GM23248 (cell line): ENCODE measurements at regions not wholly inside any gene's neighbourhood (a gene's known extent, or its start where the extent isn't known, plus 50 kb on each side); places are given as distances from the start of the nearest gene placed in this dataset.
"Not testable (repeated sequence)": the region's sequence is repeated elsewhere in the genome, so short reads cannot be mapped to it uniquely, and the experiment has no call there.

Experiments
- DNase-seq: peaks from one replicate; pipeline ENCODE4 v3.0.0-alpha.2; 2015
- H2AFZ ChIP-seq: fragments of 200-600 bp; sonication (generic); 2 replicates; pipeline ENCODE4 v1.6.1; 2016; ENCODE audit warnings: antibody characterized with exemption
- H3F3A ChIP-seq: fragments of 200-600 bp; sonication (generic); 2 replicates; pipeline ENCODE4 v1.6.1; 2016; ENCODE audit warnings: mild to moderate bottlenecking, antibody characterized with exemption, mixed run types; ENCODE audit not compliant: insufficient read depth
- H3K27ac ChIP-seq: fragments of 200-600 bp; sonication (generic); 2 replicates; pipeline ENCODE4 v1.5.1; 2016; ENCODE audit warnings: mild to moderate bottlenecking
- H3K27me3 ChIP-seq: fragments of 200-600 bp; sonication (generic); replicated peaks from 2 replicates; pipeline ENCODE4 v1.6.1; 2016; ENCODE audit warnings: mild to moderate bottlenecking; ENCODE audit not compliant: insufficient read depth
- H3K36me3 ChIP-seq: fragments of 200-600 bp; sonication (generic); 2 replicates; pipeline ENCODE4 v1.6.1; 2016; ENCODE audit warnings: low read depth, mild to moderate bottlenecking
- H3K4me1 ChIP-seq: fragments of 200-600 bp; sonication (generic); 2 replicates; pipeline ENCODE4 v1.6.1; 2016; ENCODE audit warnings: mild to moderate bottlenecking; ENCODE audit not compliant: insufficient read depth
- H3K4me2 ChIP-seq: fragments of 200-600 bp; sonication (generic); one replicate; pipeline ENCODE4 v1.6.1; 2016; ENCODE audit warnings: mild to moderate bottlenecking; ENCODE audit not compliant: unreplicated experiment
- H3K4me3 ChIP-seq: fragments of 200-600 bp; sonication (generic); 2 replicates; pipeline ENCODE4 v1.5.1; 2016; ENCODE audit warnings: mild to moderate bottlenecking
- H3K79me2 ChIP-seq: fragments of 200-600 bp; sonication (generic); 2 replicates; pipeline ENCODE4 v1.6.1; 2016; ENCODE audit warnings: mild to moderate bottlenecking; ENCODE audit not compliant: insufficient read depth
- H3K9ac ChIP-seq: fragments of 200-600 bp; sonication (generic); 2 replicates; pipeline ENCODE4 v1.6.1; 2016; ENCODE audit warnings: mild to moderate bottlenecking
- H3K9me2 ChIP-seq: fragments of 200-600 bp; sonication (generic); 2 replicates; pipeline ENCODE4 v1.6.1; 2016; ENCODE audit warnings: mixed run types, mild to moderate bottlenecking, moderate library complexity; ENCODE audit not compliant: insufficient read depth
- H3K9me3 ChIP-seq: fragments of 200-600 bp; sonication (generic); one replicate; pipeline ENCODE4 v1.6.1; 2017; ENCODE audit warnings: low read depth
- H4K20me1 ChIP-seq: fragments of 200-600 bp; sonication (generic); 2 replicates; pipeline ENCODE4 v1.6.0; 2016; ENCODE audit not compliant: insufficient read depth
- EZH2 ChIP-seq: fragments of 200-600 bp; sonication (generic); IDR thresholded peaks from 2 replicates; pipeline ENCODE4 v1.6.1; 2018; ENCODE audit warnings: antibody characterized with exemption, mild to moderate bottlenecking; ENCODE audit not compliant: insufficient read depth, poor library complexity, severe bottlenecking
- EZH2phosphoT487 ChIP-seq: fragments of 200-600 bp; sonication (generic); IDR thresholded peaks from 2 replicates; pipeline ENCODE4 v1.6.1; 2018; ENCODE audit warnings: antibody characterized with exemption, moderate library complexity, mild to moderate bottlenecking, low read depth; ENCODE audit not compliant: insufficient read depth
- WGBS, 2 experiments: methylation state at CpG; one replicate each; pipeline ENCODE4 v1.1.6; 2015 to 2017; ENCODE audit warnings: low lambda C conversion rate in 2 of 2, low coverage in 1 of 2; ENCODE audit errors: missing lambda C conversion rate in 2 of 2; 5-methylcytosine and 5-hydroxymethylcytosine counted together
- in situ Hi-C: fragments of 300-500 bp; cut with MboI; formaldehyde crosslinking; loops from 2 replicates; pipeline ENCODE4 v1.15.0; 2020

DNA sequence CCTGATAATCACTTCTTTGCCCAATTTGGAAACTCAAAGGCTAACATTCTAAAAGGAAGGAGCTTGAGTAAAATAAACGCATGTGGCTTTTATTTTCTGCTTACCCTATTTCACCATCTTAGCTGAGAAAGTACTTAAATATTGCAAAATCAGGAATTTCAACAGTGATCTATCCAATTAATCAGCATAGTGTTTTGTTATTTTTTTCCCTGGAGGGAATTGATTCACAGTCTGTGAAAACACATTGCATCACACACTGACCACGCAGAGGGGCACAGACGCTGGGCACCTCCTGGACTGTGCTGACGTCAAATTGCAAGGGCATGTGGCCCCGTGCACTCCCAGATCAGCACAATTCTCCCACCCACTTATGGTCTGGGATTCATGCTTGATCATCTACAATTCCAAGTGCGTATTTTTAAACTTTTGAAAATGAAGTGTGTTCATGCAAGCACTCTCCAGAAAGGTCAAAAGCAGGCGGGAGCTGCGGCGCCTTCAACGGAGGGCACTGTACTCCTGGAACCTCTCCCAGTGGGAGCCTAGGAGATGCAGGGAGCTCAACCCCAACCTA is 320.6 kb upstream of the PPARGC1A start:
- 1 to 2% methylated on average over 10 of the region's 10 CpGs for WGBS, 2 experiments
- peak; percentile 98 for DNase-seq
- peak overlapping the region; percentile 77 for H3K9ac ChIP-seq
- H3K9me3 ChIP-seq, result no peaks in the 10 kb centered on the region
- H3K36me3 ChIP-seq, result no peaks in the 10 kb centered on the region
- in situ Hi-C loops, result no loop called here
- peak overlapping the region; percentile 59 for H3K4me2 ChIP-seq
- peaks cover 29% of the 10 kb centered on the region for H3K4me1 ChIP-seq
- H3K4me3 ChIP-seq, result peak overlapping the region; percentile 46
- H2AFZ ChIP-seq, result peak overlapping the region; percentile 63
- peak overlapping the region; percentile 95 for H3K27ac ChIP-seq
- H3K79me2 ChIP-seq, result no peaks in the 10 kb centered on the region
- TF ChIP-seq EZH2 (no peak), EZH2phosphoT487 (peak; percentile 91; the same call in 1 of the 2 replicates)
- H3K9me2 ChIP-seq, result no peaks in the 10 kb centered on the region
- H4K20me1 ChIP-seq, result no peaks in the 10 kb centered on the region
- H3K27me3 ChIP-seq, result no peaks in the 10 kb centered on the region
- H3F3A ChIP-seq, result peaks cover 25% of the 10 kb centered on the region

DNA sequence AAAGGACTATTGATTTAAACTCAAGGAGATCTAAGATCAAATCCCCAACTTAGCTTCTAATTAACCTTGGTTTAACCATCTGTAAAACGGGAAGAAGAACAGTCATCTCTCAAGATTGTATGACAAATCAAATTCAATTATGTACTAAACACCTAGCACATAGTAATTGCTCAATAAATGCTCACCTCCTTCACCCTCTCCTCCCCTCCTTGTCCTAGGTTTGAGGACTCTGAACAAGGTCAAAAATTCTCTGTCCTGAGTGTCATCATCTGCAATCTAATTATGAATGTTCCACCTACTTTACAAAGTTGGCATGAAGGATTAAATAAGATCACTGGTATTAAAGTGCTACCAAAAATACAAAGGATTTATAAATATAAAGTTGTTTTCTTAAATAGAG is 320.1 kb upstream of the PPARGC1A start:
- TF ChIP-seq EZH2phosphoT487, result no peak
- TF ChIP-seq EZH2, result no peak
- H3K79me2 ChIP-seq, result no peaks in the 10 kb centered on the region
- no peaks in the 10 kb centered on the region for H3K9me3 ChIP-seq
- H3K27me3 ChIP-seq, result no peaks in the 10 kb centered on the region
- peak overlapping the region; percentile 95 for H3K27ac ChIP-seq
- H3K9ac ChIP-seq, result peak overlapping the region; percentile 52
- peaks cover 25% of the 10 kb centered on the region for H3F3A ChIP-seq
- H3K9me2 ChIP-seq, result no peaks in the 10 kb centered on the region
- no peaks in the 10 kb centered on the region for H4K20me1 ChIP-seq
- H3K4me2 ChIP-seq, result peak overlapping the region; percentile 59
- no peak for DNase-seq
- WGBS, 2 experiments, result 6 to 9% methylated on average over 1 of the region's 1 CpG
- H3K36me3 ChIP-seq, result no peaks in the 10 kb centered on the region
- H3K4me1 ChIP-seq, result peaks cover 29% of the 10 kb centered on the region
- in situ Hi-C loops, result no loop called here
- H2AFZ ChIP-seq, result no peak overlapping the region
- H3K4me3 ChIP-seq, result peak overlapping the region; percentile 9; the same call in 1 of the 2 replicates

DNA sequence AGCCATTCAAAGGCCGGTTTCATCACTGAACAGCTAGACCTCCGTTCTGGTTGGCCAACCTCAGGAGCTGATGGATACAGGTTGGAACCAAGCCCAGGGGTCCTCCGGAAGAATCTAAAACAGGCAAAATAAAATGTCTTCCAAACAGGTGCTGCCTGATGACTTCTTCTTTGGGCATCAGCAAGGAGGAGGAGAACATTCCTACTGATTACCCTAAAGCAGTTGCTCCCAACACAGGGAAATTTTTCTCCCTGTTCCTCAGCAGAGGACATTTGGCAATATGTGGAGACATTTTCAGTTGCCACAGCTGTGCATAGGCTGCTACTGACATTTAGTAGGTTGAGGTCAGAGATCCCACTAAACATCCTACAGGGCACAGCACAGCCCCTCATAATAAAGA is 319.3 kb upstream of the PPARGC1A start:
- in situ Hi-C loops, result no loop called here

GRCh38 chr4:24208691-24209090 is 318.8 kb upstream of the PPARGC1A start:
- DNase-seq, result no peak
- H3K9me3 ChIP-seq, result no peaks in the 10 kb centered on the region
- H3K4me2 ChIP-seq, result no peak overlapping the region
- H3K79me2 ChIP-seq, result no peaks in the 10 kb centered on the region
- no peak overlapping the region for H2AFZ ChIP-seq
- no peaks in the 10 kb centered on the region for H3K9me2 ChIP-seq
- in situ Hi-C loops, result no loop called here
- H3F3A ChIP-seq, result peaks cover 25% of the 10 kb centered on the region
- no peaks in the 10 kb centered on the region for H3K27me3 ChIP-seq
- no peak overlapping the region for H3K9ac ChIP-seq
- TF ChIP-seq EZH2, result no peak
- 98% methylated on average over 3 of the region's 3 CpGs for WGBS, 2 experiments
- no peak overlapping the region for H3K4me3 ChIP-seq
- no peaks in the 10 kb centered on the region for H3K36me3 ChIP-seq
- peaks cover 29% of the 10 kb centered on the region for H3K4me1 ChIP-seq
- no peak overlapping the region for H3K27ac ChIP-seq
- H4K20me1 ChIP-seq, result no peaks in the 10 kb centered on the region

More for the DNA sequence above, 319.3 kb upstream of the PPARGC1A start:
- peaks cover 25% of the 10 kb centered on the region for H3F3A ChIP-seq
- no peak overlapping the region for H3K4me2 ChIP-seq
- 96 to 100% methylated on average over 3 of the region's 3 CpGs for WGBS, 2 experiments
- DNase-seq, result no peak
- no peaks in the 10 kb centered on the region for H3K9me3 ChIP-seq
- H3K4me3 ChIP-seq, result no peak overlapping the region
- H3K4me1 ChIP-seq, result peaks cover 29% of the 10 kb centered on the region
- no peaks in the 10 kb centered on the region for H3K79me2 ChIP-seq
- no peaks in the 10 kb centered on the region for H4K20me1 ChIP-seq
- H3K36me3 ChIP-seq, result no peaks in the 10 kb centered on the region
- H3K27ac ChIP-seq, result no peak overlapping the region
- H3K27me3 ChIP-seq, result no peaks in the 10 kb centered on the region
- TF ChIP-seq EZH2phosphoT487 (no peak), EZH2 (no peak)
- no peak overlapping the region for H3K9ac ChIP-seq
- no peaks in the 10 kb centered on the region for H3K9me2 ChIP-seq
- H2AFZ ChIP-seq, result no peak overlapping the region

- H3K4me1 ChIP-seq, in situ Hi-C loops, H4K20me1 ChIP-seq, H3K4me2 ChIP-seq, H3K4me3 ChIP-seq, H2AFZ ChIP-seq, H3F3A ChIP-seq, H3K9me3 ChIP-seq, H3K9me2 ChIP-seq, H3K79me2 ChIP-seq, DNase-seq, H3K36me3 ChIP-seq, H3K9ac ChIP-seq, H3K27me3 ChIP-seq, H3K27ac ChIP-seq: not testable (repeated sequence)
- 63 to 72% methylated on average over 8 of the region's 8 CpGs for WGBS, 2 experiments
These were observed 314.9 kb upstream of the PPARGC1A start for GRCh38 chr4:24204708-24205107.
